Osteocyte (in vitro differentiated cells): ENCODE measurements at regions not wholly inside any gene's neighbourhood (a gene's known extent, or its start where the extent isn't known, plus 50 kb on each side); places are given as distances from the start of the nearest gene placed in this dataset.

Experiments
- DNase-seq: peaks from one replicate; pipeline ENCODE4 v3.0.0; 2021; ENCODE audit warnings: mixed read lengths; ENCODE audit not compliant: unreplicated experiment; ENCODE audit errors: extremely low spot score
- H3K27ac Mint-ChIP-seq: one replicate; pipeline ENCODE4 v1.8.0; 2021; ENCODE audit warnings: mild to moderate bottlenecking, mixed read lengths; ENCODE audit not compliant: unreplicated experiment
- H3K27me3 Mint-ChIP-seq: one replicate; pipeline ENCODE4 v1.8.0; 2021; ENCODE audit warnings: mixed read lengths; ENCODE audit not compliant: unreplicated experiment
- H3K36me3 Mint-ChIP-seq: one replicate; pipeline ENCODE4 v1.8.0; 2021; ENCODE audit warnings: mixed read lengths; ENCODE audit not compliant: unreplicated experiment
- H3K4me1 Mint-ChIP-seq: one replicate; pipeline ENCODE4 v1.8.0; 2021; ENCODE audit warnings: mixed read lengths; ENCODE audit not compliant: unreplicated experiment
- H3K4me3 Mint-ChIP-seq: one replicate; pipeline ENCODE4 v1.8.0; 2021; ENCODE audit warnings: mild to moderate bottlenecking, moderate library complexity, mixed read lengths; ENCODE audit not compliant: unreplicated experiment
- H3K9me3 Mint-ChIP-seq: one replicate; pipeline ENCODE4 v1.8.0; 2021; ENCODE audit warnings: mixed read lengths; ENCODE audit not compliant: unreplicated experiment
- TF ChIP-seq, protein P1 (sequence below): fragments of 200-600 bp; sonication (generic); IDR thresholded peaks from 2 replicates; pipeline ENCODE4 v1.5.0; 2021; ENCODE audit warnings: antibody characterized with exemption, mild to moderate bottlenecking, moderate library complexity

GRCh38 chr2:30339071-30339470 is 107.7 kb downstream of the LBH start:
- no peaks in the 10 kb centered on the region for H3K36me3 Mint-ChIP-seq

DNA sequence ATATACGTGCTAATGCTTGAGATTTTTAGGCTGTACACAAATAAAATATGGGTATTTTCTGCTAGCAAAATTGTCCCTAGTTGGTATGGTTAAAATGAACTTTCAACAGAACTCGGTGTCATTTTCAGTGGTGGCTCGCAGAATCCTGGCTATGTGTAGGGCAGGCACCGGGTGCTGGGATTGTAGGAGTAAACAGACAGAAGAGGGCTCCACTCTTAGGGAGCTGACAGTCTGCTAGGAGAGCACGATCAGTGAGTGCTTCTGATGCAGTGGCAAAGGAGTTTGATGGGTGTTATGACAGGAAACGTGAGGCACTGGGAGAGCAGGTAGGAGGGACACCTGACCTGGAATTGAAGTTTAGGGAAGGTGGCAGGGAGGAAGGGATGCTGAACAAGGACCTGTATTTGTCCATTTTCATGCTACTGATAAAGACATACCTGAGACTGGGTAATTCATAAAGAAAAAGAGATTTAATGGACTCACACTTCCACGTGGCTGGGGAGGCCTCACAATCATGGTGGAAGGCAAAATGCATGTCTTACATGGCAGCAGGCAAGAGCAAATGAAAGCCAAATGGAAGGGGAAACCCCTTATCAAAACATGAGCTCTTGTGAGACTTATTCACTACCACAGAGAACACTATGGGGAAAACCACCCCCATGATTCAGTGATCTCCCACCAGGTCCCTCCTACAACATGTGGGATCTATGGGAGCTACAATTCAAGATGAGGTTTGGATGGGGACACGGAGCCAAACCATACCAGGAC is 105.4 kb upstream of the LCLAT1 start:
- no peak for DNase-seq
- Mint-ChIP-seq H3K27me3 (peaks cover 6% of the 10 kb centered on the region), H3K9me3 (peaks cover 4% of the 10 kb centered on the region), H3K4me3 (no peak overlapping the region), H3K27ac (no peak overlapping the region), H3K36me3 (no peaks in the 10 kb centered on the region), H3K4me1 (no peaks in the 10 kb centered on the region)
- TF ChIP-seq, protein P1, sequence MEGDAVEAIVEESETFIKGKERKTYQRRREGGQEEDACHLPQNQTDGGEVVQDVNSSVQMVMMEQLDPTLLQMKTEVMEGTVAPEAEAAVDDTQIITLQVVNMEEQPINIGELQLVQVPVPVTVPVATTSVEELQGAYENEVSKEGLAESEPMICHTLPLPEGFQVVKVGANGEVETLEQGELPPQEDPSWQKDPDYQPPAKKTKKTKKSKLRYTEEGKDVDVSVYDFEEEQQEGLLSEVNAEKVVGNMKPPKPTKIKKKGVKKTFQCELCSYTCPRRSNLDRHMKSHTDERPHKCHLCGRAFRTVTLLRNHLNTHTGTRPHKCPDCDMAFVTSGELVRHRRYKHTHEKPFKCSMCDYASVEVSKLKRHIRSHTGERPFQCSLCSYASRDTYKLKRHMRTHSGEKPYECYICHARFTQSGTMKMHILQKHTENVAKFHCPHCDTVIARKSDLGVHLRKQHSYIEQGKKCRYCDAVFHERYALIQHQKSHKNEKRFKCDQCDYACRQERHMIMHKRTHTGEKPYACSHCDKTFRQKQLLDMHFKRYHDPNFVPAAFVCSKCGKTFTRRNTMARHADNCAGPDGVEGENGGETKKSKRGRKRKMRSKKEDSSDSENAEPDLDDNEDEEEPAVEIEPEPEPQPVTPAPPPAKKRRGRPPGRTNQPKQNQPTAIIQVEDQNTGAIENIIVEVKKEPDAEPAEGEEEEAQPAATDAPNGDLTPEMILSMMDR = no peak

More at GRCh38 chr2:30339071-30339470, 107.7 kb downstream of the LBH start:
- Mint-ChIP-seq H3K27me3 (peaks cover 6% of the 10 kb centered on the region), H3K27ac (no peak overlapping the region), H3K4me3 (no peak overlapping the region), H3K9me3 (peaks cover 4% of the 10 kb centered on the region), H3K4me1 (no peaks in the 10 kb centered on the region)
- no peak for DNase-seq
- TF ChIP-seq, protein P1 = no peak

DNA sequence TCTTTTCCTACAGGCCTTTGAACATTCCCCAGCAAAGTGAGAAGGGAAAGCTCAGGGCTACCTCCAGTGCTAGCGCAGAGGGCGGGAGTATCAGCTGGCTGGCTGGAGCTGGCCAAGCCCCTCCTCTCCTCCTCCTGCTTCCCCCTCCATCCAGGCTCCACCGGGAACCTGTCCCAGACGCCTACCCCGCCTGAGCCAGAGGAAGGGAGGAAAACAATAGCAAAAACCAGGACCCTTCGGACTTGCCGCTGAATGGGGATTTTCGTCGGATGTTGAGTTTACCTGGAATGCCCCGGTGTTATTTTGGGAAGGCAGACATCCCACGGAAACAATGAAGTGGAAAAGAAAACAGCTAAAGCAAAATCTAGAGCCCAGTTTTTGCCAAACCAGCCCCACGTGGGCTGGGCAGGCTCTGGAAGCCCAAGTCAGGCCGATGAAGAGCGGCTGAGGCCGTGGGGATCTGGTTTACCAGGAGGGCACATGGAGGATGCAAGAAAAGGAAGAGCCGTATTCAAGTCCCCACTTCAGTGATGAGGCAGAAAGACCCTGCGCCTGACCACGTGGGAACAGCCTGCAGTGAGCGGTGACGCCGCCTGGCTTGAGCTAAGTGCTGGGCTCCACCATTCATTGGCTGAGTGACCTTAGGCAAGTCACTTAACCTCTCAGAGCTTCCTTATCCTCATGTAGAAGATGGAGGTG is 100.4 kb upstream of the LCLAT1 start:
- DNase-seq = no peak
- no peaks in the 10 kb centered on the region for H3K36me3 Mint-ChIP-seq
- no peak overlapping the region for H3K4me3 Mint-ChIP-seq
- peaks cover 9% of the 10 kb centered on the region for H3K27me3 Mint-ChIP-seq
- peaks cover 4% of the 10 kb centered on the region for H3K9me3 Mint-ChIP-seq
- TF ChIP-seq, protein P1 = no peak
- no peak overlapping the region for H3K27ac Mint-ChIP-seq
- H3K4me1 Mint-ChIP-seq = peaks cover 5% of the 10 kb centered on the region

GRCh38 chr2:30348825-30349224 is 98.2 kb upstream of the LCLAT1 start:
- DNase-seq = no peak
- Mint-ChIP-seq H3K4me1 (peaks cover 5% of the 10 kb centered on the region), H3K27me3 (peaks cover 4% of the 10 kb centered on the region), H3K36me3 (no peaks in the 10 kb centered on the region), H3K4me3 (no peak overlapping the region), H3K27ac (no peak overlapping the region), H3K9me3 (no peaks in the 10 kb centered on the region)
- TF ChIP-seq, protein P1 = no peak

- Mint-ChIP-seq H3K27ac (no peak overlapping the region), H3K4me3 (no peak overlapping the region), H3K9me3 (no peaks in the 10 kb centered on the region), H3K4me1 (peaks cover 5% of the 10 kb centered on the region), H3K36me3 (no peaks in the 10 kb centered on the region), H3K27me3 (peaks cover 2% of the 10 kb centered on the region)
- TF ChIP-seq, protein P1 = no peak
- DNase-seq = no peak
Observed at GRCh38 chr2:30349691-30350090, 97.4 kb upstream of the LCLAT1 start.
